Neural crest cell (in vitro differentiated cells): ENCODE measurements at regions not wholly inside any gene's neighbourhood (a gene's known extent, or its start where the extent isn't known, plus 50 kb on each side); places are given as distances from the start of the nearest gene placed in this dataset.
"Not testable (repeated sequence)": the region's sequence is repeated elsewhere in the genome, so short reads cannot be mapped to it uniquely, and the experiment has no call there.

Experiments
- DNase-seq: peaks from one replicate; pipeline ENCODE4 v3.0.0; 2021; ENCODE audit warnings: low read depth, mixed read lengths, low spot score
- H3K27ac Mint-ChIP-seq: one replicate; pipeline ENCODE4 v1.8.0; 2021; ENCODE audit warnings: mild to moderate bottlenecking, mixed read lengths; ENCODE audit not compliant: unreplicated experiment
- H3K27me3 Mint-ChIP-seq: 2 replicates; pipeline ENCODE4 v1.8.0; 2021; ENCODE audit warnings: low read depth, mild to moderate bottlenecking, mixed read lengths
- H3K36me3 Mint-ChIP-seq: 2 replicates; pipeline ENCODE4 v1.8.0; 2021; ENCODE audit warnings: low read depth, mild to moderate bottlenecking, mixed read lengths
- H3K4me1 Mint-ChIP-seq: 2 replicates; pipeline ENCODE4 v1.8.0; 2021; ENCODE audit warnings: mixed read lengths
- H3K4me3 Mint-ChIP-seq: one replicate; pipeline ENCODE4 v1.8.0; 2021; ENCODE audit warnings: mild to moderate bottlenecking, mixed read lengths
- H3K9me3 Mint-ChIP-seq: 2 replicates; pipeline ENCODE4 v1.8.0; 2021; ENCODE audit warnings: mixed read lengths
- CTCF ChIP-seq: fragments of 200-600 bp; sonication (generic); conservative IDR thresholded peaks from 2 replicates; pipeline ENCODE4 v1.5.0; 2021; ENCODE audit warnings: antibody characterized with exemption, mild to moderate bottlenecking

GRCh38 chr12:84117190-84117589, 795.4 kb downstream of the SLC6A15 start:
- no peaks in the 10 kb centered on the region for H3K36me3 Mint-ChIP-seq
- no peaks in the 10 kb centered on the region for H3K27me3 Mint-ChIP-seq
- no peak for TF ChIP-seq CTCF
- H3K4me3 Mint-ChIP-seq: no peak overlapping the region
- no peak overlapping the region for H3K27ac Mint-ChIP-seq
- no peak for DNase-seq
- H3K9me3 Mint-ChIP-seq: no peaks in the 10 kb centered on the region
- no peaks in the 10 kb centered on the region for H3K4me1 Mint-ChIP-seq

DNA sequence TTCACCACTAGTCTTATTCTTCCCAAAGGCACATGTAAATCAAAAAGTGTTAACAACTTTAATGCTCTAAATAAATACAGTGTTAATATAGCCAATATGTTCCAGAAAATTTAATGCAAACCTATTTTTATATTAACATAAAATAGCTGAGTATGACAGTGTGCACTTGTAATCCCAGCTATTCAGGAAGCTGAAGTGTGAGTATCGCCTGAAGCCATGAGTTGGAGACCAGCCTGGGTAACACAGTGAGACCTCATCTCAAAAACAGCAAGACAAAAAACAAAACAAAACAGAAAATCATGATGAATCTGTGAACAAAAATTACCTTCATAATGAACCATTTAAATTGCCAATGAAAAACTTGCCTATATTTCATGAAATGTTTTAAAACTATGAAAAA, 798.9 kb downstream of the SLC6A15 start:
- Mint-ChIP-seq H3K4me3 (no peak overlapping the region), H3K4me1 (no peaks in the 10 kb centered on the region), H3K27ac (no peak overlapping the region), H3K9me3 (peaks cover 14% of the 10 kb centered on the region), H3K27me3 (no peaks in the 10 kb centered on the region), H3K36me3 (no peaks in the 10 kb centered on the region)
- DNase-seq: no peak
- no peak for TF ChIP-seq CTCF

DNA sequence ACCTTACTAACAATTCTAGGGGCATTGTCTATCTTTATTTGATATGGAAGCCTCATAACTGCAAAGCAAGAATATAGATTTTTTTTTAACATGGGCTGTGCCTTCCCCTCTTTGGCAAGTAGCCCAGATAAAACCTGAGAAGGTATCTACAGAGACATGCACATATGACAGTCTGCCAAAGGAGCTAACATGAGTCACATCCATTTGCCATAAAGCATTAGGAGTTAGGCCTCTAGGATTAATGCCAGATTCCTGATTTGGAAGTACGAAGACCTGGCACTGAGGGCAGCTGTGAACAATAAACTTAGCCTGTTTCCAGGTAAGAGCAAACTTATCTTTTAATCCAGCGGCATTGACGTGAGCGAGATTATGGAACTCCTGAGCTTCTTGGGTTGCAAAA, 808.7 kb downstream of the SLC6A15 start:
- not testable (repeated sequence) for H3K27ac Mint-ChIP-seq, H3K4me1 Mint-ChIP-seq, DNase-seq, H3K27me3 Mint-ChIP-seq, H3K4me3 Mint-ChIP-seq
- Mint-ChIP-seq H3K36me3 (peaks cover 23% of the 10 kb centered on the region), H3K9me3 (peaks cover 30% of the 10 kb centered on the region)

DNA sequence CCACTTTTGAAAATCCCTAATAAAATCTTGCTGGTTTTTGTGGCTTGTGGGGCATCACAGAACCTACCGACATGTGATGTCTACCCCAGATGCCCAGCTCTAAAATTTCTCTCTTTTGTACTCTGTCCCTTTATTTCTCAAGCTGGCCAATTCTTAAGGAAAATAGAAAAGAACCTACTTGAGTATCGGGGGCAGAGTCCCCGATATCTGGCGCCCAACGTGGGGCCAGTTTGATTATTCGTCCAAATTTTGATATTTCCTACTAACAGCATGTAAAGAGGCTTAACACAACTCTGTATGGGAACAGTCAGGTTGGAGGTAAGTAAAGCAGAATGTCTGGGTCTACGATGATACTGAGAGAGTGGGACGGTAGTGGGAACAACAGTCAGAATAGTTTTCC, 810.6 kb downstream of the SLC6A15 start:
- DNase-seq, H3K27ac Mint-ChIP-seq, H3K27me3 Mint-ChIP-seq, H3K4me1 Mint-ChIP-seq, H3K4me3 Mint-ChIP-seq: not testable (repeated sequence)
- Mint-ChIP-seq H3K9me3 (peaks cover 26% of the 10 kb centered on the region), H3K36me3 (peaks cover 23% of the 10 kb centered on the region)

- H3K27me3 Mint-ChIP-seq, H3K4me1 Mint-ChIP-seq, DNase-seq, H3K27ac Mint-ChIP-seq, H3K4me3 Mint-ChIP-seq: not testable (repeated sequence)
- Mint-ChIP-seq H3K36me3 (peaks cover 23% of the 10 kb centered on the region), H3K9me3 (peaks cover 23% of the 10 kb centered on the region)
These were observed 813.0 kb downstream of the SLC6A15 start for GRCh38 chr12:84099591-84099990.

DNA sequence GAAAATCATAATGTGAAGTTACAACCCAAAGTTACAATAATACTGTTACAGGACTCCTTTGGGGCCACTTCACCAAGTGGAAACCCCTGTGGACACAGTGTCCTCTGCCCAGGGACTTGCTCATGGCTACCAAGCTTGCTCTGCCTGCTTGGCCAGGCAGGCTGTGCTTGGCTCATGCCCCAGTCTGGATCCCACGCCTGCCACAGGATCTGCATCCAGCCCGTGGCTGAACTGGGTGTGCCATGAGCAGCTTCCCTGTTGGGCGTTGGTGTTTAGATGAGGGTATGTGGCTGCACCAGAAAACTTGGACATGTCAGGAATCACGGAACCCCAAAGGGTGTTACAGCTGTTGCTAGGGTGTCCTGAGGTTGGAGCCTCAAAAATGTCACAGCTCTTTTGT, 820.9 kb downstream of the SLC6A15 start:
- Mint-ChIP-seq H3K4me3 (no peak overlapping the region), H3K27me3 (no peaks in the 10 kb centered on the region), H3K9me3 (no peaks in the 10 kb centered on the region), H3K4me1 (no peaks in the 10 kb centered on the region), H3K36me3 (no peaks in the 10 kb centered on the region), H3K27ac (no peak overlapping the region)
- DNase-seq: no peak
- no peak for TF ChIP-seq CTCF

DNA sequence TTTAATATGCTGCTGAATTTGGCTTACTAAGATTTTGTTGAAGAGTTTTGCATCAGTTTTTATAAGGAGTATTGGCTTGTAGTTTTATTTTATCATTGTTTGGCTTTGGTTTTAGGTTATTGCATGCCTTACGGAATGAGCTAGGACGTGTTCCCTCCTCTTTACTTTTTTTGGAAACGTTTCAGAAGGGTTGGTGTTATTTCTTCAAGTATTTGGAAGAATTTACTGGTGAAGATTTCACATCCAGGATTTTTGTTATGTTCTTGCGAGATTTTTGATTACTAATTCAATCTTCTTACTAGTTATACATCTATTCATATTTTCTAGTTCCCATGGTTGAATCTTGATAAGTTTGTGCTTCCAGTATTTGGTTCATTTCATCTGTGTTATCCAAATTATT, 823.2 kb downstream of the SLC6A15 start:
- no peak for TF ChIP-seq CTCF
- H3K4me1 Mint-ChIP-seq: no peaks in the 10 kb centered on the region
- no peaks in the 10 kb centered on the region for H3K27me3 Mint-ChIP-seq
- no peak for DNase-seq
- no peaks in the 10 kb centered on the region for H3K9me3 Mint-ChIP-seq
- H3K36me3 Mint-ChIP-seq: no peaks in the 10 kb centered on the region
- H3K4me3 Mint-ChIP-seq: no peak overlapping the region
- no peak overlapping the region for H3K27ac Mint-ChIP-seq
